Liver (tissue), 2 donors: ENCODE measurements at regions not wholly inside any gene's neighbourhood (a gene's known extent, or its start where the extent isn't known, plus 50 kb on each side); places are given as distances from the start of the nearest gene placed in this dataset.

ENCODE experiments used
- CTCF ChIP-seq: fragments of 150-350 bp; IDR thresholded peaks from 2 replicates; pipeline ENCODE4 v1.5.1; 2017; ENCODE audit warnings: improper control_type of control experiment, low read depth, low read length; ENCODE audit not compliant: missing input control
- FOXA1 ChIP-seq: IDR thresholded peaks from 2 replicates; pipeline ENCODE4 v1.6.1; 2016; ENCODE audit warnings: antibody characterized with exemption
- donor health status: healthy.

GRCh38 chr4:79623021-79623870 lies 215.2 kb upstream of the GK2 start:
- TF ChIP-seq FOXA1 (no peak), CTCF (no peak)
